Karpas-422 (cell line): ENCODE measurements at regions not wholly inside any gene's neighbourhood (a gene's known extent, or its start where the extent isn't known, plus 50 kb on each side); places are given as distances from the start of the nearest gene placed in this dataset.

ENCODE experiments used
- DNase-seq: peaks from one replicate; pipeline ENCODE4 v3.0.0-alpha.2; 2015
- H2AFZ ChIP-seq: fragments of 200-600 bp; sonication (generic); 2 replicates; pipeline ENCODE4 v1.6.1; 2014; ENCODE audit warnings: antibody characterized with exemption, low read length, mixed read lengths
- H3K27ac ChIP-seq: fragments of 200-600 bp; sonication (generic); 2 replicates; pipeline ENCODE4 v1.5.1; 2014; ENCODE audit warnings: mild to moderate bottlenecking, low read length, moderate library complexity
- H3K27me3 ChIP-seq: fragments of 200-600 bp; sonication (generic); 2 replicates; pipeline ENCODE4 v1.6.1; 2014; ENCODE audit warnings: low read length, mixed read lengths
- H3K36me3 ChIP-seq: fragments of 200-600 bp; sonication (generic); 2 replicates; pipeline ENCODE4 v1.6.1; 2014; ENCODE audit warnings: low read length, mixed read lengths; ENCODE audit not compliant: insufficient read depth
- H3K4me1 ChIP-seq: fragments of 200-600 bp; sonication (generic); 2 replicates; pipeline ENCODE4 v1.6.1; 2014; ENCODE audit warnings: mild to moderate bottlenecking, low read length, mixed read lengths
- H3K4me2 ChIP-seq: fragments of 200-600 bp; sonication (generic); 2 replicates; pipeline ENCODE4 v1.6.1; 2014; ENCODE audit warnings: low read length, low read depth, mild to moderate bottlenecking; ENCODE audit not compliant: poor library complexity, severe bottlenecking
- H3K4me3 ChIP-seq: fragments of 200-600 bp; sonication (generic); 2 replicates; pipeline ENCODE4 v1.5.1; 2014; ENCODE audit warnings: mild to moderate bottlenecking, antibody characterized with exemption, low read length, mixed read lengths
- H3K79me2 ChIP-seq: fragments of 200-600 bp; sonication (generic); 2 replicates; pipeline ENCODE4 v1.6.1; 2014; ENCODE audit warnings: mild to moderate bottlenecking, low read length, mixed read lengths
- H3K9ac ChIP-seq: fragments of 200-600 bp; sonication (generic); 2 replicates; pipeline ENCODE4 v1.6.0; 2014; ENCODE audit warnings: low read length
- H3K9me2 ChIP-seq: fragments of 200-600 bp; sonication (generic), shearing (Covaris generic); replicated peaks from 2 replicates; pipeline ENCODE4 v1.6.0; 2014; ENCODE audit warnings: mild to moderate bottlenecking, low read length, moderate library complexity; ENCODE audit not compliant: insufficient read depth
- H3K9me3 ChIP-seq: fragments of 300-700, 200-600 bp; sonication (generic); 2 replicates; pipeline ENCODE4 v1.6.1; 2014; ENCODE audit warnings: low read length, mixed read lengths
- H4K20me1 ChIP-seq: fragments of 200-600 bp; sonication (generic); 2 replicates; pipeline ENCODE4 v1.6.1; 2014; ENCODE audit warnings: mild to moderate bottlenecking, antibody characterized with exemption, low read length, low read depth; ENCODE audit not compliant: insufficient read depth

- Histone ChIP-seq H3K4me1 (no peaks in the 10 kb centered on the region), H3K4me3 (no peak overlapping the region), H2AFZ (no peak overlapping the region), H3K27ac (no peak overlapping the region), H3K9me2 (no peaks in the 10 kb centered on the region), H3K4me2 (no peak overlapping the region), H3K9me3 (no peaks in the 10 kb centered on the region), H4K20me1 (no peaks in the 10 kb centered on the region), H3K79me2 (no peaks in the 10 kb centered on the region), H3K9ac (no peak overlapping the region), H3K27me3 (no peaks in the 10 kb centered on the region), H3K36me3 (no peaks in the 10 kb centered on the region)
- no peak for DNase-seq
These were observed 316.6 kb upstream of the ONECUT1 start for GRCh38 chr15:53106505-53107286.

- Histone ChIP-seq H3K27me3 (no peaks in the 10 kb centered on the region), H3K4me2 (no peak overlapping the region), H3K9ac (no peak overlapping the region), H3K9me2 (no peaks in the 10 kb centered on the region), H3K9me3 (no peaks in the 10 kb centered on the region), H4K20me1 (no peaks in the 10 kb centered on the region), H3K79me2 (no peaks in the 10 kb centered on the region), H3K36me3 (no peaks in the 10 kb centered on the region), H3K4me3 (no peak overlapping the region), H2AFZ (no peak overlapping the region), H3K27ac (no peak overlapping the region), H3K4me1 (no peaks in the 10 kb centered on the region)
- no peak for DNase-seq
These were observed 312.3 kb upstream of the ONECUT1 start for GRCh38 chr15:53102483-53102882.

- H3K27ac ChIP-seq: no peak overlapping the region
- no peaks in the 10 kb centered on the region for H3K79me2 ChIP-seq
- H3K36me3 ChIP-seq: no peaks in the 10 kb centered on the region
- H3K4me1 ChIP-seq: no peaks in the 10 kb centered on the region
- no peak overlapping the region for H3K4me3 ChIP-seq
- H3K9me2 ChIP-seq: no peaks in the 10 kb centered on the region
- H3K9me3 ChIP-seq: no peaks in the 10 kb centered on the region
- H4K20me1 ChIP-seq: no peaks in the 10 kb centered on the region
- no peak overlapping the region for H3K4me2 ChIP-seq
- no peaks in the 10 kb centered on the region for H3K27me3 ChIP-seq
- no peak for DNase-seq
- H2AFZ ChIP-seq: no peak overlapping the region
- H3K9ac ChIP-seq: no peak overlapping the region
These were observed 290.3 kb upstream of the ONECUT1 start for GRCh38 chr15:53080484-53080883.

- Histone ChIP-seq H3K27me3 (no peaks in the 10 kb centered on the region), H3K4me1 (no peaks in the 10 kb centered on the region), H4K20me1 (no peaks in the 10 kb centered on the region), H3K79me2 (no peaks in the 10 kb centered on the region), H3K9me2 (0 out of 2 replicates have a peak, but pooled peaks cover 3% of the 10 kb centered on the region), H3K27ac (no peak overlapping the region), H3K4me3 (no peak overlapping the region), H2AFZ (no peak overlapping the region), H3K9me3 (no peaks in the 10 kb centered on the region), H3K9ac (no peak overlapping the region), H3K36me3 (no peaks in the 10 kb centered on the region), H3K4me2 (no peak overlapping the region)
- no peak for DNase-seq
These were observed 284.1 kb upstream of the ONECUT1 start for GRCh38 chr15:53074221-53074620.

GRCh38 chr15:53072077-53072476 lies 281.9 kb upstream of the ONECUT1 start:
- no peak overlapping the region for H3K27ac ChIP-seq
- H4K20me1 ChIP-seq: no peaks in the 10 kb centered on the region
- peak; percentile 78 for DNase-seq
- H3K4me2 ChIP-seq: no peak overlapping the region
- no peaks in the 10 kb centered on the region for H3K79me2 ChIP-seq
- no peaks in the 10 kb centered on the region for H3K9me3 ChIP-seq
- no peaks in the 10 kb centered on the region for H3K27me3 ChIP-seq
- H3K9ac ChIP-seq: no peak overlapping the region
- H3K4me1 ChIP-seq: no peaks in the 10 kb centered on the region
- no peak overlapping the region for H3K4me3 ChIP-seq
- H3K9me2 ChIP-seq: 0 out of 2 replicates have a peak, but pooled peaks cover 3% of the 10 kb centered on the region
- no peak overlapping the region for H2AFZ ChIP-seq
- no peaks in the 10 kb centered on the region for H3K36me3 ChIP-seq

GRCh38 chr15:53068636-53069035 lies 278.5 kb upstream of the ONECUT1 start:
- DNase-seq: no peak
- Histone ChIP-seq H3K9me2 (0 out of 2 replicates have a peak, but pooled peaks cover 3% of the 10 kb centered on the region), H3K9ac (no peak overlapping the region), H3K27me3 (no peaks in the 10 kb centered on the region), H3K36me3 (no peaks in the 10 kb centered on the region), H2AFZ (no peak overlapping the region), H3K79me2 (no peaks in the 10 kb centered on the region), H3K27ac (no peak overlapping the region), H3K4me1 (no peaks in the 10 kb centered on the region), H4K20me1 (no peaks in the 10 kb centered on the region), H3K4me2 (no peak overlapping the region), H3K4me3 (no peak overlapping the region), H3K9me3 (no peaks in the 10 kb centered on the region)

GRCh38 chr15:53059273-53060043 lies 269.3 kb upstream of the ONECUT1 start:
- no peaks in the 10 kb centered on the region for H3K36me3 ChIP-seq
- H3K9ac ChIP-seq: no peak overlapping the region
- no peak overlapping the region for H3K4me2 ChIP-seq
- H4K20me1 ChIP-seq: no peaks in the 10 kb centered on the region
- no peaks in the 10 kb centered on the region for H3K27me3 ChIP-seq
- no peaks in the 10 kb centered on the region for H3K9me2 ChIP-seq
- no peak overlapping the region for H2AFZ ChIP-seq
- no peak overlapping the region for H3K27ac ChIP-seq
- no peaks in the 10 kb centered on the region for H3K9me3 ChIP-seq
- H3K4me3 ChIP-seq: no peak overlapping the region
- H3K79me2 ChIP-seq: no peaks in the 10 kb centered on the region
- H3K4me1 ChIP-seq: no peaks in the 10 kb centered on the region
- DNase-seq: no peak

- Histone ChIP-seq H3K9me3 (peaks cover 7% of the 10 kb centered on the region; the same call in 1 of the 2 replicates), H3K36me3 (no peaks in the 10 kb centered on the region), H3K79me2 (no peaks in the 10 kb centered on the region), H3K9ac (no peak overlapping the region), H4K20me1 (no peaks in the 10 kb centered on the region), H3K4me3 (no peak overlapping the region), H3K27ac (no peak overlapping the region), H3K4me2 (no peak overlapping the region), H3K27me3 (no peaks in the 10 kb centered on the region), H3K4me1 (no peaks in the 10 kb centered on the region), H3K9me2 (no peaks in the 10 kb centered on the region; the same call in 1 of the 2 replicates), H2AFZ (no peak overlapping the region)
- no peak for DNase-seq
These were observed 256.1 kb upstream of the ONECUT1 start for GRCh38 chr15:53046153-53046790.
